NK-92 treated with Interleukin-12 subunit alpha and Interleukin-12 subunit beta, amount 100 ng/mL, for 24 hours (cell line): ENCODE measurements at regions not wholly inside any gene's neighbourhood (a gene's known extent, or its start where the extent isn't known, plus 50 kb on each side); places are given as distances from the start of the nearest gene placed in this dataset.
"Not testable (repeated sequence)": the region's sequence is repeated elsewhere in the genome, so short reads cannot be mapped to it uniquely, and the experiment has no call there.

Experiments used
- DNase-seq: peaks from one replicate; lab custom pipeline; 2025; lab: John Stamatoyannopoulos, UW

GRCh38 chr12:46945591-46945990 lies 119.8 kb upstream of the SLC38A4 start:
- DNase-seq, result no peak

GRCh38 chr12:46946137-46946536 lies 120.3 kb upstream of the SLC38A4 start:
- DNase-seq, result no peak

- DNase-seq, result no peak
Measured at GRCh38 chr12:46948936-46949545, 123.2 kb upstream of the SLC38A4 start.

GRCh38 chr12:46950094-46950493 lies 124.3 kb upstream of the SLC38A4 start:
- DNase-seq, result no peak

GRCh38 chr12:46952880-46953483 lies 126.4 kb upstream of the PCED1B start:
- no peak for DNase-seq

GRCh38 chr12:46956451-46957035 lies 122.9 kb upstream of the PCED1B start:
- no peak for DNase-seq

- no peak for DNase-seq
Measured at GRCh38 chr12:46958053-46958452, 121.4 kb upstream of the PCED1B start.

GRCh38 chr12:46958599-46959290 lies 120.7 kb upstream of the PCED1B start:
- no peak for DNase-seq

- DNase-seq, result no peak
Measured at GRCh38 chr12:46959502-46959901, 119.9 kb upstream of the PCED1B start.

GRCh38 chr12:46960681-46961080 lies 118.7 kb upstream of the PCED1B start:
- DNase-seq, result no peak

GRCh38 chr12:46963191-46963590 lies 116.2 kb upstream of the PCED1B start:
- DNase-seq, result no peak

- DNase-seq, result no peak
Measured at GRCh38 chr12:46963977-46964971, 115.1 kb upstream of the PCED1B start.

- no peak for DNase-seq
Measured at GRCh38 chr12:46965137-46965536, 114.3 kb upstream of the PCED1B start.

- DNase-seq, result no peak
Measured at GRCh38 chr12:46965880-46966279, 113.5 kb upstream of the PCED1B start.

GRCh38 chr12:46970636-46971035 lies 108.8 kb upstream of the PCED1B start:
- DNase-seq, result no peak

GRCh38 chr12:46973937-46974336 lies 105.5 kb upstream of the PCED1B start:
- not testable (repeated sequence) for DNase-seq

- no peak for DNase-seq
Measured at GRCh38 chr12:46977871-46978375, 101.5 kb upstream of the PCED1B start.

GRCh38 chr12:46981622-46982021 lies 97.8 kb upstream of the PCED1B start:
- no peak for DNase-seq

- no peak for DNase-seq
Measured at GRCh38 chr12:46982629-46983392, 96.6 kb upstream of the PCED1B start.

- no peak for DNase-seq
Measured at GRCh38 chr12:46983393-46983793, 96.0 kb upstream of the PCED1B start.
